ENCODE measurements at regions not wholly inside any gene's neighbourhood (a gene's known extent, or its start where the extent isn't known, plus 50 kb on each side); places are given as distances from the start of the nearest gene placed in this dataset.

- Histone ChIP-seq H3K27me3 (ENCODE audit: insufficient read depth, poor library complexity, severe bottlenecking) (no peaks in the 10 kb centered on the region), H3K4me3 (replicated peaks; ENCODE audit: insufficient read depth, low read length) (no peak overlapping the region), H3K27ac (replicated peaks) (no peak overlapping the region)
- TF ChIP-seq POLR2AphosphoS5 (IDR thresholded peaks at IDR 0.05; ENCODE audit: low read depth): no peak
- no peak for TF ChIP-seq REST (IDR thresholded peaks at IDR 0.05; ENCODE audit: insufficient replicate concordance, low read depth)
- no peak for TF ChIP-seq GABPA (IDR thresholded peaks at IDR 0.05; ENCODE audit: low read depth)
- no peak for TF ChIP-seq SPI1 (IDR thresholded peaks at IDR 0.05; ENCODE audit: borderline replicate concordance, low read depth)
- no peak for TF ChIP-seq CTCF (IDR thresholded peaks at IDR 0.05; ENCODE audit: insufficient read depth, low read length)
- no peak for DNase-seq (ENCODE audit: low read depth in 1 of 2, low spot score in 1 of 2)
These were observed 237.2 kb upstream of the PUDP start for GRCh38 chrX:7385131-7385530.

GRCh38 chrX:7378406-7378805, 230.5 kb upstream of the PUDP start:
- TF ChIP-seq SPI1 (IDR thresholded peaks at IDR 0.05; ENCODE audit: borderline replicate concordance, low read depth) (peak; percentile 89), CTCF (IDR thresholded peaks at IDR 0.05; ENCODE audit: insufficient read depth, low read length) (no peak)
- no peaks in the 10 kb centered on the region for H3K27me3 ChIP-seq (ENCODE audit: insufficient read depth, poor library complexity, severe bottlenecking)
- no peak overlapping the region for H3K27ac ChIP-seq (replicated peaks)
- no peak overlapping the region for H3K4me3 ChIP-seq (replicated peaks; ENCODE audit: insufficient read depth, low read length)
- DNase-seq (ENCODE audit: low read depth in 1 of 2, low spot score in 1 of 2): peak in 1 of 2 experiments; percentile 55

GRCh38 chrX:7372825-7373525, 225.0 kb upstream of the PUDP start:
- Histone ChIP-seq H3K27ac (replicated peaks) (no peak overlapping the region), H3K27me3 (ENCODE audit: insufficient read depth, poor library complexity, severe bottlenecking) (no peaks in the 10 kb centered on the region), H3K4me3 (replicated peaks; ENCODE audit: insufficient read depth, low read length) (no peak overlapping the region)
- peak in 1 of 2 experiments; percentile 3 for DNase-seq (ENCODE audit: low read depth in 1 of 2, low spot score in 1 of 2)
- TF ChIP-seq GABPA (IDR thresholded peaks at IDR 0.05; ENCODE audit: low read depth): no peak
- TF ChIP-seq POLR2AphosphoS5 (IDR thresholded peaks at IDR 0.05; ENCODE audit: low read depth): no peak
- no peak for TF ChIP-seq REST (IDR thresholded peaks at IDR 0.05; ENCODE audit: insufficient replicate concordance, low read depth)
- TF ChIP-seq CTCF (IDR thresholded peaks at IDR 0.05; ENCODE audit: insufficient read depth, low read length): no peak
- no peak for TF ChIP-seq SPI1 (IDR thresholded peaks at IDR 0.05; ENCODE audit: borderline replicate concordance, low read depth)

- H3K27ac ChIP-seq (replicated peaks): no peak overlapping the region
- H3K4me3 ChIP-seq (replicated peaks; ENCODE audit: insufficient read depth, low read length): no peak overlapping the region
- TF ChIP-seq POLR2AphosphoS5 (IDR thresholded peaks at IDR 0.05; ENCODE audit: low read depth) (no peak), REST (IDR thresholded peaks at IDR 0.05; ENCODE audit: insufficient replicate concordance, low read depth) (no peak), CTCF (IDR thresholded peaks at IDR 0.05; ENCODE audit: insufficient read depth, low read length) (no peak), GABPA (IDR thresholded peaks at IDR 0.05; ENCODE audit: low read depth) (no peak), SPI1 (IDR thresholded peaks at IDR 0.05; ENCODE audit: borderline replicate concordance, low read depth) (no peak)
- DNase-seq (ENCODE audit: low read depth in 1 of 2, low spot score in 1 of 2): no peak
- H3K27me3 ChIP-seq (ENCODE audit: insufficient read depth, poor library complexity, severe bottlenecking): no peaks in the 10 kb centered on the region
These were observed 214.2 kb upstream of the PUDP start for GRCh38 chrX:7362111-7362510.
